Prostate gland (tissue), 2 donors: ENCODE measurements at regions not wholly inside any gene's neighbourhood (a gene's known extent, or its start where the extent isn't known, plus 50 kb on each side); places are given as distances from the start of the nearest gene placed in this dataset.

Experiments used
- POLR2A ChIP-seq: fragments of 450-650 bp; IDR thresholded peaks from one replicate; pipeline ENCODE4 v1.6.1; 2016; ENCODE audit warnings: antibody characterized with exemption, mild to moderate bottlenecking
- POLR2AphosphoS5 ChIP-seq: sonication (generic); formaldehyde crosslinking; IDR thresholded peaks from one replicate; pipeline ENCODE4 v1.6.1; 2017; ENCODE audit warnings: antibody characterized with exemption
- TF ChIP-seq, protein P1 (sequence below), 4 experiments: fragments of 200-600 bp in 2 of 4; fragments of 450-650 bp in 2 of 4; sonication (generic) in 2 of 4; IDR thresholded peaks; 1 replicate in 3 of 4; 2 replicates in 1 of 4; pipeline ENCODE4 v1.5.1; 2016 to 2019; ENCODE audit warnings: antibody characterized with exemption in 4 of 4, mild to moderate bottlenecking in 2 of 4, moderate library complexity in 2 of 4

DNA sequence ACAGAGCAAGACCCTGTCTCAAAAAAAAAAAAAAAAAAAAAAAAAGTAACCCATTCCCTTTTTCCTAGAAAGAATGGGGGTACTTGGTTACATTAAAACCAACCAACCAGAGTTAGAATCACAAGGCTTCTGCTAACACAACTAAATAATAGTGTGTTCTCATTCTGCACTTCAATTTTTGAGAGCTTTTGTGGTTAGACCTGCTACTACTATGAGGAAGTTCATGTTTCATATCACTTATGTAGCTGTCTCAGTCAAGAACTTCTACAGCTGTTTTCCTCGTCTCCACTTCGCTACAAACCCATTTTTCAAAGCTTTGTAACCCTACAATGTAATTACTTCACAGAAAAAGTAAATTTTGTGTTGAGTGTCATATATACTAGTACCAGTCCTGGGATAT is 58.3 kb downstream of the PDHA2 start:
- TF ChIP-seq, protein P1, sequence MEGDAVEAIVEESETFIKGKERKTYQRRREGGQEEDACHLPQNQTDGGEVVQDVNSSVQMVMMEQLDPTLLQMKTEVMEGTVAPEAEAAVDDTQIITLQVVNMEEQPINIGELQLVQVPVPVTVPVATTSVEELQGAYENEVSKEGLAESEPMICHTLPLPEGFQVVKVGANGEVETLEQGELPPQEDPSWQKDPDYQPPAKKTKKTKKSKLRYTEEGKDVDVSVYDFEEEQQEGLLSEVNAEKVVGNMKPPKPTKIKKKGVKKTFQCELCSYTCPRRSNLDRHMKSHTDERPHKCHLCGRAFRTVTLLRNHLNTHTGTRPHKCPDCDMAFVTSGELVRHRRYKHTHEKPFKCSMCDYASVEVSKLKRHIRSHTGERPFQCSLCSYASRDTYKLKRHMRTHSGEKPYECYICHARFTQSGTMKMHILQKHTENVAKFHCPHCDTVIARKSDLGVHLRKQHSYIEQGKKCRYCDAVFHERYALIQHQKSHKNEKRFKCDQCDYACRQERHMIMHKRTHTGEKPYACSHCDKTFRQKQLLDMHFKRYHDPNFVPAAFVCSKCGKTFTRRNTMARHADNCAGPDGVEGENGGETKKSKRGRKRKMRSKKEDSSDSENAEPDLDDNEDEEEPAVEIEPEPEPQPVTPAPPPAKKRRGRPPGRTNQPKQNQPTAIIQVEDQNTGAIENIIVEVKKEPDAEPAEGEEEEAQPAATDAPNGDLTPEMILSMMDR (IDR thresholded peaks at IDR 0.05), result no peak
- TF ChIP-seq POLR2A, result no peak
- no peak for TF ChIP-seq POLR2AphosphoS5
